NCI-H446 (cell line): ENCODE measurements at regions not wholly inside any gene's neighbourhood (a gene's known extent, or its start where the extent isn't known, plus 50 kb on each side); places are given as distances from the start of the nearest gene placed in this dataset.

Experiments used
- DNase-seq, 2 experiments: peaks; one replicate each; lab custom pipeline; 2025; lab: John Stamatoyannopoulos, UW

GRCh38 chr2:16136461-16137035 is 196.2 kb downstream of the MYCN start:
- DNase-seq = no peak

DNA sequence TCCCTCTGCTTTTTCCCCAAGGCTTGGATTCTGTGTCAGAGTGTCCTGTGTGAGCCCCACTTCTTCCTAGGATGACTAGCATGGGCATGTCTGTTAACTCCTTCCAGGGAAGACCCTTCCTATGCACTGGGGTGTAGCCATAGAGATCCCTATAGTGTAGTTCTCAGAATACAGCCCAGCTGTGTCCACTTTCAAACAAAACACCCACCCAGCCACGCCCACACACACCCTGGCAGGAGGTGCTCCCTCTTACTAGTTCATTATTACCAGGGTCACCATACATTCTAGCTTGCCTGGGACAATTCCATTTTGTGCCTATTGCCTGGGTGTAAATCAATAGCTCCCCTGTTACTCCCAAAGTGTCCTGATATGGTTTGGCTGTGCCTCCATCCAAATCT is 195.6 kb downstream of the MYCN start:
- DNase-seq = no peak

GRCh38 chr2:16135196-16135912 is 195.0 kb downstream of the MYCN start:
- DNase-seq = no peak

DNA sequence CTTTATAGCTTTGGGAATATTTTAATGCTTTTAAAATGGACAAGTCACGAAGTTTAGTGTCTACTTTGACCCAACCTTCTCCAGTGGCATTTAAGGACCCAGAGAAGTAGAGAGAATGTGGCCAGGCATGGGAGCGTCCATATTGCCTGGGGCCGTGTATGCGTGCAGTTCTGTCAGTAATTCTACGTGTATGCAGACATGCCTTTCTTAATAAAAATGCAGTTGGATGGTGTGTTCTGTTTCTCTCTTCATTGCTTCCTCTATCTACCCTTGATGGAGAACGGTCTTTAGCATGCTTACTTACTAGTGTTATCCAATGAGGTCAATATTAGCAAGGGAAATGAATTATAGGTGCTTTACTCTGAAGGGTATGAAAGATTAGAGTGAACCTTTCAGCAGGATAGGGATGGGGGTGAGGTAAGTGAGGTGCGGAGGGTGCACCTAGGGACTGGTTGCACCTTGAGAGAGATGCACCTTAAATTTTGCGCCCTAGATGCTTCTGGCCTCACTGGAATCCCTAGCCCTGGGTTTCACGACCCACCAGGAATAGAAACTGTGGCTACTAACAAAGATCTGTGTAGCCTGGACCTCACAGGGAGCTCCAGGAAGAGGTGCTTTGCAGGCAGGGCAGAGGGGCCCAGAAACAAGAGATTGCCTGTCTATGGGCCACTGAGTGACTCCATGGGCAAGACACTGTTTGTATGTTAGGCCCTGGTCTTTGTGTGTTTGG is 194.3 kb downstream of the MYCN start:
- DNase-seq = no peak

DNA sequence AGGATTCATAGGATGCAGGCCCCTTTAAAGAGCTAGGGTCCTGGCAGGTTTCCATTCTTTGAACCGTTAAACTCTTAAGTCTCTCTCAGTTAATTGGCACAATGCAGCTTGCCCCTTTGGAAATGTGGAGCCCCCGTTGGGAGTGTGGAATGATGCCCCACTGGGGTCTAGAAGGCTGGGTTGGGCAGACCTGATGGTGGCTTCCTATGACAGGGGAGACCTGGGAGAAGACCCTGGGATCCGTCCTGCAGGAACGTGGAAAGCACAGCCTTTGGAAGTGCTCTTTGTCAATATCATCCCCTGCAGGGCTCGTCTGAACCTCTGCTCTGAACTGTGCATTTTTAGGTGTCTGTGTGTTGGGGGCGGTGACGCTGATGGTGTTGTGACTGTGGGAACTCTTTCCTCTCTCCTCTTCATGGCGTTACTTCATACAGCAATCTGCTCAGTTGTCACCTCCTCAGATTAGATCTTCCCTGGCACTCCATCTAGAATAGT is 190.6 kb downstream of the MYCN start:
- no peak for DNase-seq

DNA sequence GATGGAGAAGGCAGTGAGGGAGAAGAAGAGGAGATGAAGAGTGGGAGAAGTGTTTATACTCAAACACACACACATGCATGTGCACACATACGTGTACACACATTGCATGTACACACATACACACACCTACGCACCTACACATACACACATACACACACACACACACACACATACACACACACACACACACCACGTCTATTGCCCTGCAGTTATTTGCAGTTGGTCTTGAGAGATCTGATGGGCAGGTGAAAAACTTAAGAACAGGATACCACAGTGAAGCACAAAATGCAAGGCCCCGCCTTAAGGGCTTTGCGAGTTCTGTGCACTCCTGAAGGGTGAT is 190.2 kb downstream of the MYCN start:
- no peak for DNase-seq

GRCh38 chr2:16129716-16130540 is 189.6 kb downstream of the MYCN start:
- no peak for DNase-seq

DNA sequence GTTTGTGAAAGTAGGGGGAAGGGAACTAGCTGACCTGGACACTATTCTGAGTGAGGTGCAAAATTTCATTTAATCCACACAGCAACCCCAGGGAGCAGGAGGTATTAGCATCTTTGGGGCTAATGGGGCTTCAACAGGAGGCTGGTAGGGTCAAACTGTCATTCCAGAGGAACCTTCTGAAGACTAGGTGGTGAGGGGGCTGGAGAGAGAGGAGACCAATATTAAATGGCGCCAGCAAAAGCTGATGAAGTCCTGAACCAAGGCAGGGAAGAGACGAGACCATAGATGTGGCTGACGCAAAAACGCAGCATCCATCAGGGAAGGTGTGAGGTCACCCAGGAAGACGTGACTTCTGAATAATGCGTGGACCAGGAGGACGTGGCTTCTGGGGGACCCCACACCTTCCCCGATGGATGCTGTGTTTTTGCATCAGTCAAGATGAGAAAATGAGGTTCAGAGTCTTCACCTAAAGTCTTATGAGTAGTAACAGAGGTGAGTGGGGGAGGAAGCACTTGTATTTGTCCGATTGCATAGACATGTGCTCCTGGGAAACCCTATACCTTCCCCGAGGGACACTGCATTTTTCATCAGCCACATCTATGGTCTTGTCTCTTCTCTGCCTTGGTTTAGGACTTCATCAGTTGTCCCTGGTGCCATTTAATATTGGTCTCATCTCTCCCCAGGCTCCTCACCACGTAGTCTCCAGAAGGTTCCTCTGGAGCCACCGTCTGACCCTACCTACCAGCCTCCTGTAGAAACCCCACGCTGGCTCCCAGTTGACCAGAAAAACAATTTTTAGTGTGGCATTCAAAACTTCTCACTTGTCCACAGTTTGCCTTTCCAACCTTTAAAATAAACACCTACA is 188.6 kb downstream of the MYCN start:
- DNase-seq = no peak

GRCh38 chr2:16127958-16128357 is 187.6 kb downstream of the MYCN start:
- DNase-seq = no peak

- no peak for DNase-seq
These were observed 187.1 kb downstream of the MYCN start for GRCh38 chr2:16127276-16127940.

DNA sequence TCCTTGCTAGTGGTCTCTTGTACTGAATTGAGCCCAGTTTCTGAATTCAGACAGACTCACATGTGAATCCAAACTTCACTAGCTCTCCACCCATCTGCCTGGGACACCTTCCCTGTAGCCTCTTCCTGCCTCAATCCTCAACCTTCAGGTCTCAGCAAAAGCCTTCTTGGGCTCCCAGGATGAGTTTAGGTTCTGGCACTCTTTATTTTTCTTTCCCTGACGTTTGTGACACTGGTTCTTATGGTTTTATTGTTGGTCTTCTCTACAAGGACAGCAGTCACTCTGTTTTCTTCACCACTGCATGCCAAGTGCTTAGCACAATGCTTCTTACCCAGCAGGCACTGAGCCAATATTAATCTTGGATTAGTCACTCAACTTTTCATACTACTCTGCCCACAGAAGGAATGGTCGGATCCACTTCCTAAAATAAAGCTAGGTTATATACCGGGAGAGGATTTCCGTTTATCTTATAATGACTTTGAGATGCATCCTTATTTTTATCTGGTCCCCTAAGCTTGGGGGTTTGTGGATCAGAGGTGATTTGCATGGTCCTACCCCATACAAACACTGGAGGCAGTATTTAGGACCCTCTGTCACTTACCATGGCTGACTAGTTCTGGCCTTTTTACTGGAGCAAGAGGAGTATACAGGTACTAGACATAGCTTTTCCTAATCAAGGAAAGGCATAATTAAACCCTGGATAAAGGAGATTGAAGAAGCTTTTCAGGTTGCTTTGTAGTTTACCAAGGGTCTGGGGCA is 186.3 kb downstream of the MYCN start:
- DNase-seq = no peak

DNA sequence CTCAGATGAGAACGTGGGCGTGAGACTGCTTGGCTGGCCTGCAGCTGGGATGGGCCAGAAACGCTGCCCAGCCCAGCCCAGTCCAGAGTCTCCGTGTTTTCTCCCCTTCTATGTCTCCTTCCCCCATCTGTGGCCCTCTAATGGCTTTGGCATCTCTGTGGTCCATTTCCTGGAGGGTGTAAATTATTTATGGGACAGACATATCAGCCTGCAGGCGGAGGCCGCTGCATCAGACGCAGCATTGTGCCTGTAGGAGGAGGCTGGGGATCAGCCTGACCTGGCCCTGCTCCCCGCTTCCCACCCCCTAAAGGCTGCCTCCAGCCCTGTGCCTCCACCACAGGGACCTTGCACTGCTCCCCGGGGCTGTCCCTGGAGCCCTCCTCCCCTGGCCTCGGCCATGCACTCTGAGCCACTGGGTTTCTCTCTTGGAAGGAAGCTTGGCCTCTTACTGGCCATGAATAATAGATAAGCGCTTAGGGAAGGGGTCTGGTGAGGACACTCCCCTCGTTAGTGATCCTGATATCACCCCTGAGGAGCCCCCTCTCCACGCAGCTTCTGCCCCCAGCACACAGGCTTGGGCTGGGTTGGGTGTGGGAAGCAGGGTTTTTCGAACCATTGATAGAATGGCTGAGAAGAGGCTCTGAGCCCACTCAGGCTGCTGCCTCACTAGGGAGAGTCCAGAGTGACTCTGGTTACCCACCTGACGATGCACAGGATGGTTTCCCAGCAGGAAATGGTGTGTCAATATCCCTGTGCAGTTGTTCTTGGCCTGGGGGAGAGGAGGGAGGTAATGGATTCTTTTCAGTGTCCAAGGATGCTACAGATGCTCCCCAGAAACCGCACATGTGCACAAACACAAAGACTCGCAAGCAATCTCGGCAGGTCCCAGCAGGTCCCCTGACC is 185.5 kb downstream of the MYCN start:
- no peak for DNase-seq

GRCh38 chr2:16124881-16125613 is 184.7 kb downstream of the MYCN start:
- DNase-seq = no peak

GRCh38 chr2:16123856-16124780 is 183.8 kb downstream of the MYCN start:
- no peak for DNase-seq

- DNase-seq = no peak
These were observed 183.1 kb downstream of the MYCN start for GRCh38 chr2:16123421-16123820.

DNA sequence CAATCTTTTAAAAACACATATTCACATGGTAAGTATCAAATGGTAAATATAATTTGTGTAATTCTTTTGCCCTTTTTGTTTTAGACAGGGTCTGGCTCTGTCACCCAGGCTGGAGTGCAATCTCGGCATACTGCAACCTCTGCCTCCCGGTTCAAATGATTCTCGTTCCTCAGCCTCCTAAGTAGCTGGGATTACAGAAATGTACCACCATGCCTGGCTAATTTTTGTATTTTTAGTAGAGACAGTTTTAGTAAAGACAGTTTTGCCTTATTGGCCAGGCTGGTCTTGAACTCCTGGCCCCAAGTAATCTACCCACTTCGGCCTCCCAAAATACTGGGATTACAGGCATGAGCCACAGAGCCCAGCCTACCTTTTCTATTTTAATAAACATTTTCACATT is 182.2 kb downstream of the MYCN start:
- no peak for DNase-seq

- DNase-seq = no peak
These were observed 181.6 kb downstream of the MYCN start for GRCh38 chr2:16121986-16122390.
